ENCODE measurements at regions not wholly inside any gene's neighbourhood (a gene's known extent, or its start where the extent isn't known, plus 50 kb on each side); places are given as distances from the start of the nearest gene placed in this dataset.

GRCh38 chr6:9532621-9533557 is 882.0 kb downstream of the TFAP2A start (continued):
- no peak for TF ChIP-seq ZSCAN22 (CRISPR knock-in tag; IDR thresholded peaks at IDR 0.05)
- TF ChIP-seq SMAD9 (CRISPR knock-in tag; IDR thresholded peaks at IDR 0.05) = no peak
- no peak for TF ChIP-seq ZNF264 (CRISPR knock-in tag; IDR thresholded peaks at IDR 0.05)
- TF ChIP-seq MIXL1 (CRISPR knock-in tag; IDR thresholded peaks at IDR 0.05) = no peak
- no peak for TF ChIP-seq ZNF431 (CRISPR knock-in tag; IDR thresholded peaks at IDR 0.05; ENCODE audit: borderline replicate concordance, low read depth)
- no peak for TF ChIP-seq SNAPC4 (CRISPR knock-in tag; IDR thresholded peaks at IDR 0.05)
- no peak for TF ChIP-seq ZNF383 (CRISPR knock-in tag; IDR thresholded peaks at IDR 0.05; ENCODE audit: borderline replicate concordance)
- no peak for TF ChIP-seq ZNF574 (CRISPR knock-in tag; IDR thresholded peaks at IDR 0.05)
- no peak for TF ChIP-seq RBM39 (IDR thresholded peaks at IDR 0.05; ENCODE audit: low read depth, low read length, poor library complexity, severe bottlenecking)
- TF ChIP-seq NFKB2 (CRISPR knock-in tag; IDR thresholded peaks at IDR 0.05; ENCODE audit: borderline replicate concordance) = no peak

All from HepG2 (cell line).